Fibroblast of mammary gland (primary cell): ENCODE measurements at regions not wholly inside any gene's neighbourhood (a gene's known extent, or its start where the extent isn't known, plus 50 kb on each side); places are given as distances from the start of the nearest gene placed in this dataset.
"Not testable (repeated sequence)": the region's sequence is repeated elsewhere in the genome, so short reads cannot be mapped to it uniquely, and the experiment has no call there.

Experiments
- DNase-seq: peaks from one replicate; pipeline ENCODE4 v3.0.0-alpha.2; 2010; ENCODE audit warnings: low read depth
- H3K4me3 ChIP-seq: 2 replicates; pipeline ENCODE4 v1.5.1; 2011; ENCODE audit warnings: low read depth, mild to moderate bottlenecking, low read length, moderate library complexity; ENCODE audit not compliant: control insufficient read depth
- CTCF ChIP-seq: conservative IDR thresholded peaks from 2 replicates; pipeline ENCODE4 v1.5.1; 2011; ENCODE audit warnings: low read depth, low read length, inconsistent platforms; ENCODE audit not compliant: control insufficient read depth, insufficient read depth

- TF ChIP-seq CTCF: no peak
- no peak overlapping the region for H3K4me3 ChIP-seq
- no peak for DNase-seq
These were observed 389.2 kb upstream of the LRRC3B start for GRCh38 chr3:26233374-26233773.

- no peak for TF ChIP-seq CTCF
These were observed 386.0 kb upstream of the LRRC3B start for GRCh38 chr3:26236531-26236930.

GRCh38 chr3:26237036-26237682 lies 385.4 kb upstream of the LRRC3B start:
- H3K4me3 ChIP-seq: no peak overlapping the region
- no peak for TF ChIP-seq CTCF
- no peak for DNase-seq

More at GRCh38 chr3:26236531-26236930, 386.0 kb upstream of the LRRC3B start:
- H3K4me3 ChIP-seq: no peak overlapping the region
- DNase-seq: no peak

- H3K4me3 ChIP-seq, DNase-seq: not testable (repeated sequence)
These were observed 378.0 kb upstream of the LRRC3B start for GRCh38 chr3:26244586-26244985.

GRCh38 chr3:26245236-26245635 lies 377.3 kb upstream of the LRRC3B start:
- TF ChIP-seq CTCF: no peak
- H3K4me3 ChIP-seq: no peak overlapping the region
- no peak for DNase-seq

- no peak for DNase-seq
- no peak for TF ChIP-seq CTCF
- H3K4me3 ChIP-seq: no peak overlapping the region
These were observed 375.7 kb upstream of the LRRC3B start for GRCh38 chr3:26246901-26247300.

GRCh38 chr3:26247712-26248111 lies 374.9 kb upstream of the LRRC3B start:
- no peak for DNase-seq
- no peak for TF ChIP-seq CTCF
- no peak overlapping the region for H3K4me3 ChIP-seq
